ENCODE measurements at regions not wholly inside any gene's neighbourhood (a gene's known extent, or its start where the extent isn't known, plus 50 kb on each side); places are given as distances from the start of the nearest gene placed in this dataset.

DNA sequence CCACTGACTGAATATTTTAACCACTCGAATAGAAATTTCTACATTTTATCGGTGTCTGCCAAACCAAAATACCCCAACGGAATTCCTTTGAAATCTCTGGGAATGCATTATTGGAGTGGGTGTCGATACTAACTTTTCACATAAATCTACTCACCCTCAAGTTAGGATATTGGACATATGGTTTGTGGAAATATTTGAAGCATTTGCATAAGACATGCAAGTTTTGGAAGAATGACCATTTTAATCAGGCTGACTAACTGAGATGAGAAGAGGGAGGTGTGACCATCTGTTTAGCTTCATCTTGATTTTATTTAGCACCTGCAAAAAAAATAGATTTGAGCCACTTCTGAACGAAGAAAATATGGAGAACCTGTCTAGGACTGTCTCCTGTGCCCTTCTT, 61.2 kb downstream of the KLF6 start:
- no peak for DNase-seq

DNA sequence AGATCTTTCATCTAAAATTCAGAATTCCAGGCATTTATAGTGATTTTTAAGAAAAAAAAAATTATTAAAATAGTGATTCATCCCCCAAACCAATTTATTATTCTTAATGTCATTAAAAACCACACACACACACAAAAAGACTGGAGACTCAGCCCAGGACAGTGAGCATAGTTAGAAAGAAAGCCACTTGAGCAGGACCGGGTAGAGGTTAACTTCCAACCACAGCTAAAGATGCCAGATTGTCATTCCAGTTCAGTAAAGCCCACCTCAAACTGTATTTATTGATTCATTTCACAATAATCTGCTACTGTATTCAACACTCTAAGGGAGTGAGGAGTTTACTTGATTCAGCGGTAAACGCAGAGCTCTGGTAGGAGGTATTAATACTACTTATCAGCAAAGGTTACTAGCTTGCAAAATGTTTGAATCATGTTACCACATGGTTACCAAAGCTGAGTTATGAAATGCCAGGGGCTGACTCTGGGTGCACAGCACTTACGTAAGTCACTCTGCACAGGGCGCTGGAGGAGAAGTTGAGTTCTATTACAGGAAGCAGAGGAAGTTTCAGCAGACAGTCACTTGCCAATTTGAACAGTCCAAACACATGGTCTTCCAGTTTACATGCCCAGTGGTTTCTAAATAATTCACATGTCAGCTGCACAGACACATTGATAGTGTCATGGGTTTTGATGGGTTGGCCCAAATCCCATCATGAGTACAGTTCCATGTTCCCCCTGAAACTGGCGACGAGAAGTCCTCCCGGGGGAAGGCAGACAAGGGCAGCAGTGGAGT, 64.6 kb downstream of the KLF6 start:
- DNase-seq = peak; percentile 49

DNA sequence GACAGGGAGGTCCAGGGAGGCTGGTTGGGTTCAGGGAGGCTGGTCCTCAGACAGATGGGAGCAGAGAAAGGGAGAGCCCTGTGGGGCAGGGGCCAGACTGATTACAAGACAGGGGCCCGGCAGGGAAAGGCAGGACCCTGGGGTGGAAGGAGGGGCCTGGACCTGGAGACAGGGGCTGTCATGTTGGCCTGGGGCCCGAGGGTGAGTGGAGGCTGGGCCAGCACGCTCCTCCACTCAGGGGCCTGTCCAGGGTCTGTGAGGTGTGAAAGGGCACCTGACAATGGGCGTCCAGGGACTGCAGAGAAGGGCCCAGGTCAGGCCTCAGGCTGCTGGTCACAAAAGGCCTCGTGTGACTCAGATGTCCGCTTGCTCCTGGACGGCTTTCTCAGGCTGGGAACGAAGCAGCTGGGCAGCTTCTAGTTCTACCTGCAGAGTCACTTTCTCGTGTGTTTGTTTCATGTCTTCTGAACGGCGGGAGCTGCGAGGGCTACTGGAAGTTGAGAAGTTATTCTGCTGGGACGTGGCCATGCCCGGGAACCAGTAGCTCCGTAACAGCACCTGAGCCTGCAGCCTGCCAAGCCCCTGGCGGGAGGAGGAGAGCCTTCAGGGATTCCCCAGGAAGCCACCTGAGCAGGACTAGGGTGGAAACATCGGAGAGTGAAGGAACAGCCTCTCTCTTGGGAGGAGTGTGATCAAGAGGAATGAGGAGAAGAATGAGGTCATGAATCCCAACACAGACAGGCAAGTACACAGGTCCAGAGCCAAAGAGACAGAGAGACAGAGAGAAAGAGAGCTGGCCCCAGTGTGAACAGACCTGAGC, 65.8 kb downstream of the KLF6 start:
- DNase-seq = no peak

DNA sequence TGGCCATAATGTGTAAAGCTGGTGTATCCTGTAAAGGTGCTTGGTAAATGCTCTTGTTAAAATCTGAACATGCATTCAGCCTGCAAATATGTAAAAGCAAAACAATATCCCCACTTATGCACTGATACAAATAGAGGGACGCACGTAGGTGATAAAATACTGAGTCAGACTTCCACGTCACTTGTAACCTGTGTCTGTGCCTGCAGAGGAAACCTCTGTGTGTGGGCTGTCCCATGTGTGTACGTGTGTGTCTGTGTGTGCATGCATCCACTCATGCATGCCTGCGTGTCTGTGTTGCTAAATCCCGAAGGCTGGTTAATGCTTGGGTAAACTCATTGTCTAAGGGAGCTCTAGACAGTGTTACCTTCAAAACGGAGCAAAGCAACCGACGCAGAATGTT, 68.9 kb downstream of the KLF6 start:
- no peak for DNase-seq

DNA sequence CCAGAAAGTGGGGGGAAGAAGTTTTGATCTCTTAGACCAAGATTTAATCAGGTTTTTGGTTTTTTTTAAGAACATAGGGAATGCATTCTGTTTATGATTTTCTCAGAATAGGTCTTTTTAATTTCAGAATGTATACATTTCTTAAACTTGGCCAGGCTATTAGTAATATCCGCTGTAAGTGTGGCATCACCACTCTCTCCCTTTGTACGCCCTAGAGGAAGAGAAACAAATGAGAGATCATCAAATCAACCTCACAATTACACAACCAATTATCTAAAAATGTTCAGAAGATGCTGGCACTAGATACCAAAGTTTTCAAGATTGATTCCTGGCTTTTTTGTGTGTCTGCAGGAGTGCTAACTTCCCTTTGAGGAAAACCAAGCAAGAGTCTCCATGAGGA, 70.0 kb downstream of the KLF6 start:
- no peak for DNase-seq

DNA sequence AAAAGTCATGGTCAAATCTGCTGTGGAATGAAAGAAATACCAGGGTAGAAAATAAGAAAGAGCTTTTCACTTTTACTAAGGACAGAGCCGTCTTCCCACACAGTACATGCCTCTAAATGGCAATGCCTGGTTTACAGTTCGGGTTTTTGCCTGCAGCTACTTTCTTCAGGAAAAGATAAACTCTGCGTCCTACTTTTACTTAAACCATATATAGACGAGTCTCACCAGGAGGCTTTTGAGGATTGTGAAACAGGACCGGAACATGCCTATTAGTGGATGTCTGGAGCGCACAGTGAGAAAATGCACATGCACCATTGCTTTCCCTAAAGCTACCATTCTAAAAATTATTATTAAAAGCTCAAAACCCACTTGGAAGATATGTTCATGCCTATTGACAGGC, 70.5 kb downstream of the KLF6 start:
- DNase-seq = no peak

DNA sequence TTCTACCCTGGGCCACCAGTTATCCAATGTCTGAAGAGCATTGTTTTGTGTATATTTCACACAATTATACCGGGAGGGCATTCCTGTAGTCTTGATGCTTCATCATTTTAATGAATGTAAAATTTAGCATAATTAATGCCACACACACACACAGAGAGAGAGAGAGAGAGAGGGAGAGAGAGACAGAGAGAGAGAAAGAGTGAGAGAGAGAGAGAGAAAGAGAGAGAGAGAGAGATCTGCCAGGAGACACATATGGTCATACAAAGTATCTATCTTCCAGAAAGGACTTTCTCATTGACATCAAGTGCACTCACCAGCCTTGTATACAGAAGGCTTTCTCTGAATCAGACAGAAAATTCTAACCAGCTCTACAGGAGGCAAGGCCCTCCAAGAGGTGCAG, 72.3 kb downstream of the KLF6 start:
- DNase-seq = no peak

DNA sequence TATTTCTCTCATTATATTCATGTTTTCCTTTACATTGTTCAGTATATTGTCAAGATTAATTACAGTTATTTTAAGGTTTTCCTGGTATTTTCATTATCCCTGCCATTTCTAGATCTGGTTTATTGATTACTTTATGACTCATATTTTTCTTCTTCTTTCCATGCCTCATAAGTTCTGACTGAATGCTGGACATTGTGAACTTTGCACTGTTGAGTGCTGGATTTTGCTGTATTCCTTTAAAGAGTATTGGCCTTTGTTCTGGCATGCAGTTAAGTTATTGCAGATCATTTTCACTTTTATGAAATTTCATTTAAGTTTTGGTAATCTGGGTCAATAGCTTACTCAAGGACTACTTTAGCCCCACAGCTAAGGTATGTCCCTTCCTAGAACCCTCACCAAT, 73.1 kb downstream of the KLF6 start:
- no peak for DNase-seq

DNA sequence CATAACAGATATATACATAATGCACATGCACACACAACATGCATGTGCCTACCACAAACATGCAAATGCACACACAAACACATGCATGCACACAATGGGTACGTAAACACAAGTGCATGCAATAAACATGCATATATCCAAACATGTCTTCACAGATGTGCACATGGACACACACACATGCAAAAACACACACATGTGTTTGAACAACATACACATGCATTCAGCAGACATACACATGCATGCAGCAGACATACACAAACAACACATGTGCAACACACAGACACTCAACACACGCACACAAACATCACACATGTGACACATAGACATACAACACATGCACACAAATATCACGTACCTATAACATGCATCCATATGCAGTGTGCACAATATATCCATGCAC, 74.2 kb downstream of the KLF6 start:
- DNase-seq = no peak

DNA sequence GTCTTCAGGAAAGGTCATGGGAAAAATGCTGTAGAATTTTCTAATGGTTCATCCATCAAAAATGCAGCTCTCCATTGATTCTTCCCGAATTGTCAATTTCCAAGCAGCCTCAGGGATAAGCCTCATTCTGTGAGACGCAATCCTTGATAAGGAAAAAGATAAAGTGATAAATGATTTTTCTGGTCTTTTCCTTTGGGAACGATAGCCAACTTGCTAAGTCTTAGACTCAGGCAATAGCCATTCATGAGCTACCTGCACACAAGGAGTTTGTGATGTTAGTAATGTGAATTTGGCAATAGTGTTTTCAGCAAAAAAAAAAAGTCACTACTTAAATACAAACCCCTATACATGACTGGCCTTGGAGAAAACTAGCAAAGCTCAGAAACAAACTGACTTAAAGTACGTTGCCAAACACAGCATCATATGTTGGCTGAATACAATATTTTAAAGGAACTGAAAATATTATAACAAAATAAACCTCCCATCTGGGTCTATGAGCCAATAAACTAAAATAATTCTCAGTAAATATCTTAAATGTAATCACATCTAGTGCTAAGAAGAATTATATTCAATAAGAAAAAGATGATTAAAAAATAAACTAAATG, 75.5 kb downstream of the KLF6 start:
- DNase-seq = no peak

DNA sequence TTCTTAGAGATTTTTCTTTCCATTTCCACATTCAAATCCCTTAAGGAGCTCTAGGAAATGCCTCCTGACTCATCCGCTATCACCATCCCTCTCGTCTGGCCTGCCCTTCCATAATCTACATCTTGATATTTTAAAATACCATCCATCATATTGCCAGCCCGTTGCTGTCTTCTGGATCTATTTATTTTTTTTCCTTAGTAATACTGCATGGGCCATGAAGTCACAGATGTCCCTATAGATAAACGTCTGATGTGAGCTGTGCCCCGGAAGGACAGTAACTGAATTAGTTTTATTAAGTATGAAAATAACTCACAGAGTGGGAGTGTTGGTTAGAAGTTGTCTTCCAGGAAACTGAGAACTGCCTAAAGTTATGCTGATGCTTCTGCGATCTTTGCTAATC, 76.2 kb downstream of the KLF6 start:
- DNase-seq = no peak

DNA sequence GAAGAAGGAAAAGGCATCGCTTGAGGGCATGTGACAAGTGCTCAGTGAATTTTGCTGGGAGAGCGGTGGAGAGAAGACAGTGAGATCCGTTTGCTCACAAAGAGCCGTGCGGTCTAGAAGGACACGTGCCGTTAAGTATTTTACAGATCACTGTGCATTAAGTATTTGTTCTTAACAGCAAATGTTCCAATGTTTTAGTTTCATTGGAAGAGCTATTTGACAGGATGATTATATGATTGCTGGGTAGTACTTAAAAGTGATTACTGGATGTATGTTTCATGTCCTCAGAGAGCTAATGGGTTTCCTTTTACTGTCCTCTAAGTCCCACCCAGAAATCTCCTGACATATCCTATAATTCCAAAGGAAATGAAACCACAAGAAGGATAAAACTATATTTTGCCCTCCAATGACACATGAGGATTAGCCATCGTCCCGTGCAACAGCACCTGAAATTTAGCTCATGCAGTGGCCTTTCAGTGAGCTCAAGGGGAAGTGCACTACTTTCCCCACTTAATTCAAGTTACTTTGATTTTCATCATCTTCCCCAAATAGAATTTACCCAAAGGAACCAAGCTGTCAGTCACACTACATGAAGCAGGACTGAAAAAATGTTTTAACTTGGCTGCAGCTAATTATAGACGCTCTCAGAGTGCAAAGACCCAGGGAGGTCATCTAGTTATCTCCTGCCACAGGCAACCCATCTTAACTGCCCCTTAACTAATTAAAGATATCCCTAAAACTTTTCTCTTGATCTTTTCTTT, 80.3 kb downstream of the KLF6 start:
- DNase-seq = peak; percentile 45

DNA sequence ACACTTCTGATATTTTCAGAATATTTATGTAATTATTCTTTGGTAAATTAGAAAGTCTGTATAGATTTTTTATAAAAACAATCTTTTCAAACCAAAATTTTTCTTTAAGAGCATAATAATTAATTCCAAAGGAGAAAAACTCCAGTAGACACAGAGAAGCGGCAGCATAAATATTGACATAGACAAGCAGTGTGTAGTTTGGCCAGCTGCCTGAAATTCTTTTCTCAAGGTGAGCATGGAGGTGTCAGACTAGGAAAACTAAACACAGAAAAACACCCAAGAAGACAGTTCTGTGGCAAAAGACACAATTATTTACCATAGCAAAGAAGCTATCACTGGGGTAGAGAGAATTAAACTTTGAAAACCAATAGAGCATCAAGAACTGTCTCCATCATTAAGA, 82.4 kb downstream of the KLF6 start:
- DNase-seq = no peak

DNA sequence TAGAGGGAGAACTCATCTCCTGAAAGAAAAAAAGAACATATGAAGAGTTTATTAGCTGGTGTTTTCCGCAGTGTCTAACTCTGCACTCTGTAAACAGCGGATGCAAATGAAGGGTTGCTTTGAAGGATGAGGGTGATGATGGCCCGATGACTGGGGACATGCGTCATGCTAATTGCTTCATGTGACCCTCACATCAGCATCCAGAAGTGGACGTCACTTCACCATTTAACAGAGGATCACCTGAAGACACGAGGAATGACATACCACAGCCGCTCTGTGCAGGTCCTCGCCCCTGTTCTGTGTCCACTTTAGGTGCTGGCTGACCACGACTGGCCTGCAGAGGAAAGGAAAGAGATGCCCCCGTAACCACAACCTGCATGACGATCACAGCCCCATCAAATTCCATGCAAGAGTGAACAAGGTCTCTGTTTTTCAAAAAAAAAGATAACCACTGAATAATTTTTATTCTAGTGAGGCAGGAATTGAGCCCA, 82.9 kb downstream of the KLF6 start:
- DNase-seq = no peak

DNA sequence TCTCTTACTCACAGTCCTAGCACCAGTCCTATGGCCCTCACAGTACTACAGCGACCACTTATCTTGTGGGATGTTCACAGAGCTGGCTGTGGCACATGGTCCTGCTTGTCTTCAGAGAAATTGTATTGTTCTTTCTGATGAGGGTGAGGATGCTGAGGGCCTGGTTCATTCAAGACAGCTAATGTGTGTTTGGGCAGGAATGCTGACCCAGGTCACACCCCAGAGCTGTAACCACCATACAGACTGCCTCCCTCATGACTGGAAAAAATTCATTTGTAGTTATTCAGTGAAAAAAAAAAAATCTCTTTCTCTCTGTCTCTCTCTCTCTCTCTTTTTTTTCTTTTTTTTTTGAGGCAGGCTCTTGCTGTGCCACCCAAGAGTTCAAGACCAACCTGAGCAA, 83.5 kb downstream of the KLF6 start:
- DNase-seq = no peak

DNA sequence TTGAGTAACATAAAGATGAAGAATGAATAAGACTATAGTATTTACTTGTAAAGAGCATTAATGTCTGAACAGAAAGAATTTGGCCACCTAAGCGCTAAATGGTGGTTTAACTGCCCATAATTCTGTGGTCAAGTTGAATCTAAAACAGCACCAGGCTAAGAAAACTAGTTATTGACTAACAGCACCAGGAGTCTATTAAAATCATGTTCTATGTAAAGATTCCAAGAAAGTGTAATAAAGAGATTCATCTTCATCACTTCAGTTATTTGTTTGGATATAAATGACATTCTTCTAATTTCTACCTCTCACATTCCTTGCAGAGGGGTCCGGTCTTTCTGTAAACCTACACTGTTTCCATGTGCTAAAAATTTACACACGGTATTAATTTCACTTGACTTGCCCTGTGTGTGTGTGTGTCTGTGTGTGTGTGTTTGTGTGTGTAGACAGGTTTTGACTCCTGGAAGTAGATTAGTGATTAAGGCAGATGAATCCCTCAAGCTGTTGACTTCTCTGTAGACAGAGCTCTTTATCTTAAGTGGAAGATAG, 84.4 kb downstream of the KLF6 start:
- DNase-seq = no peak

DNA sequence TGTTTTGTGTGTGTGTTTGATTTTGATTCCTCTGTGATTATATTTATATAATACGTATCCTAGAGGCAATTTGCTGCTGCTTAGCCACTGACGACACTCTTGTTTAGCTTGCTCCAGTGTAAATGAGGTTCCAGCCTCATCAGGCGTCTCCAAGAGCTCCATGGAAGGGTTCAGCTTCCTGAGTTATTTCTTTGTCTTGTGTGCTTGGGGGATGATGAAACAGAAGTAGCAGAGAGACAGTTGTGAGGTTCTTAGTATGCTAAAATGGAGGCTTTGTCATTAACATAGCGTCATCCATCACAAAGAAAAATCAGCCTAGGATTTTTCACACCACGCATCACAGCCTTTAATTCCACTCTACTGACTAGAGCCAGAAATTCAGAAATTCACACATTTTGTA, 85.1 kb downstream of the KLF6 start:
- DNase-seq = no peak

DNA sequence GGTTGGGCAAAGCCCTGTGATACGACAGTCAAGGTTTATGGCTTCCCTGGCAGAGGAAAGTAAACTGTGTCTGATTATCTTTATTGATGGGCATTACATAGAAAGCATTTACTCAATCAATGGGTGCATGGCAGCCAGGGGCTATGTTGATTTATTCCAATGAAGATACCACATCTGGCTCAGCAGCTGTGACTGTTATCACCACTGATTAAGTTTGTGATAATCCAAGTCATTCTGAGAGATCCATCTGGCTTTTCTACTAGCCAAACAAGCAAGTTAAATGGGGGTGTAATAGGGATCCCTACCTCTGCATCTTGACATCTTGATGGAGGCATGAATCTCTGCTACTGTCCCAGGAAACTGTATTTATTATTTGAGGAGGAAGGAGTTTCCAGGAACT, 86.7 kb downstream of the KLF6 start:
- no peak for DNase-seq

DNA sequence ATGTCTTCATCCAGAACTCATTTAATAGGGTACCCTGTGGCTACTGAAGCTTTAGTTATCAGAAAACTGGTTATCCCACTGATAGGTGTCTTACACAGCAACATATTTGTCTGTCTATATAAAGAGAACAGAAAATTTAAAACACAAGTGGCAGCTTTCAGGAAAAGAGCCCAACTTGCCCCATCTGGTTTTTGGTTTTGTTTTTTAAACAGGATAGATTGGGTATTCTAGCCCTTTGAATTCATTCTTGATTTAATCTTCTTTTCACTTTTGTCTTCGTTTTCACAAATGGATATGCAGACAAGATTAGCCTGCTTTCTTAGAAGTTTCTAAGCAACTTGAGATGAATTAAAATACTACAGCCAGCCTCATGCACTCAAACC, 91.3 kb downstream of the KLF6 start:
- no peak for DNase-seq

DNA sequence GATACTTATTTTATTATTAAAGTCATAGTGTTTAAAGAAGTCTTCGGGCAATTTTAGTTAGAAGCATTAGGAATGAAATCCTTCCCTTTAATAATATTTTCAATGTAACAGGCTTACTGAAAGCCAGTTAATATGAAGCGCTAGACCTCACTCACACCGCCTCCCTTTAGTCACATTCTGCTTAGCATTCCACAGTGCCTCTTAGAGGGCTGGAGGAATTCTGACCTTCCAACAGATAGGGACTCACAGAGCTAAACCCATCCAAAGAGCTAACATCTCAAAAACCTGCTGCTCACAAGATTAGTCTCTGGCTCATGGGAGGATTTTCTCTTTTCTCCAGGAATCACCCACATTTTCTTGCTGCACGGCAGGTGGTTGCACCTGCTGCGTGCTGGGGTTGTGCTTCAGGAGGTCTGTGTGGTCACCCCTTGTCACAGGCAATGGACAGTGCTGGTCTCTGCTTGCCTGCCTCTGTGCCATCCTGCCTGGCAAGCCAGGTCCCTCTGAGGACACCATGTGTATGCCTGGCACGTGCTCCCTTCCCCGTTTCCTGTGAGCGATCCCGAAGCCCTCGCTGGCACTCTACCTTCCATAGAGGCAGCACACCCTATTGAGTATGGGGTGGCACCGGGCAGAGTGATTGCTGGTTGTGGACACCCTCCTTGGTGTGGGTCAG, 91.8 kb downstream of the KLF6 start:
- no peak for DNase-seq

DNA sequence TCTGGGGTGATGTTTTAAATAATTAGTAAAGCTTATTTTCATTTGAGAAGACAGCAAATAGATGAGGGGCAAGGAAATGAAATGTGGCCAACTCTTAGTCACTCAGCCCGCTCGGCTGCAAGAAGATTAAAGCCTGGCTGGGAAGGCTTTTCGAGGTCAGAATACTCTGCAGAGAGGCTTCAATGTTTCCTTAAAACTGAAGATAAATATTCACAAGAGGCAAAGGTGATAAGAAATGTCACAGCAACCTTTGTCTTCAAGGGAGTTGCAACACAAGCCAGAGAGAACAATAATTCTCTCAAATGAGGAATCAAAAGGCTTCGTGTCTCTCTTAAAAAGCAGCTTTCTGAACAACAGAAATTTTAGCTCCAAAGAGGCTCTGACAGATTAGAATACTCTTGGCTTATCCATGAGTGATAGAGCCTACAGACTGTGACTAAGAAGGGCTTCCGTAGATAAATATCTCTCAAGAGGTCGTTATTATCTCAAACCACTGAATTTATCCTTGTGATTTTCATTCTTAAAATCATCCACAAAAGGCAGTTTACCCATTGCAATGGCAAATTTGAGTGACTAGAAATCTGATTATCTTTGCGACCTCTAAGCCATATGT, 92.5 kb downstream of the KLF6 start:
- peak; percentile 30 for DNase-seq

DNA sequence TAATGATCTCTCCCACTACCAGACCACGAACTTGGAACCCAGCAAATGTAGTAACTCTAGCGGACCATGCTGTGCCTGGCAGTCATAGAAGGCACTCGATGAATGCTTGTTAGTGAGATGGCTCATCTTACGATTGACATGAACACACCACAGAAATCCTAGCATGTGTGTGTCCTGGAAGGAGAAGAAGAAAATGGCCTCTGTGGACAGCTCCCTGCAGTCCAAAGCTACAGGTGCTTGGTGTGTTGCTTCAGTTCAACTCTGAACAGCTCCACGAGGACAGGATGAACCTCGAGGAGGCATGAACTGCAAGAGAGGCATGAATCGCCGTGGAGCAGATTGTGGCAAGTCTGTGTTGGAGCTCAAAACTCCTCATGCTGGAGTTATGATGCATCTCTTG, 93.5 kb downstream of the KLF6 start:
- no peak for DNase-seq
